Uterus (tissue), 2 donors: ENCODE measurements at regions not wholly inside any gene's neighbourhood (a gene's known extent, or its start where the extent isn't known, plus 50 kb on each side); places are given as distances from the start of the nearest gene placed in this dataset.

Experiments used
- POLR2A ChIP-seq, 2 donors: fragments of 450-650 bp; IDR thresholded peaks; one replicate each; pipeline ENCODE4 v1.6.1; 2016; ENCODE audit warnings: antibody characterized with exemption in 2 of 2, mild to moderate bottlenecking in 1 of 2, moderate library complexity in 1 of 2
- TF ChIP-seq, protein P1 (sequence below), 4 experiments: fragments of 200-600 bp in 2 of 4; fragments of 450-650 bp in 2 of 4; sonication (generic) in 2 of 4; IDR thresholded peaks; one replicate each; pipeline ENCODE4 v1.5.1; 2016 to 2019; ENCODE audit warnings: antibody characterized with exemption in 4 of 4, mild to moderate bottlenecking in 2 of 4, moderate library complexity in 1 of 4

DNA sequence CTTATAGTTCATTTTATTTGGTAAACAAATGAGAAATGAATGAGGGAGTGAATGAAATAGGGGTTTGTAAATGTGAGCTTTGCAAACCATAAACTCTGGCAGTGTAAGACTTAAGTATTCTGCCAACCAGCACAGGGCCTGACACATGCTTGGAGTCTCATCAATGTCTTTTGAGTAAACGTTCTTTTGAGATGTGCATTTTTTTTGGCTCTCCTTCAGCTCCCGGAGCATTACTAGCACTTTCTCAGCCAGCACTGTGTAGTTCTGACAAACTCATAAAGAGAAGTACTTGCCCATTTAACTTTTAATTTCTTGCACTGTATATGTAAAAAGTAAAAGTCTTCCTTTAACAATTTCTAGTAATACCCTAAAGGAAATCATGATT is 245.3 kb downstream of the HS3ST1 start:
- TF ChIP-seq, protein P1, sequence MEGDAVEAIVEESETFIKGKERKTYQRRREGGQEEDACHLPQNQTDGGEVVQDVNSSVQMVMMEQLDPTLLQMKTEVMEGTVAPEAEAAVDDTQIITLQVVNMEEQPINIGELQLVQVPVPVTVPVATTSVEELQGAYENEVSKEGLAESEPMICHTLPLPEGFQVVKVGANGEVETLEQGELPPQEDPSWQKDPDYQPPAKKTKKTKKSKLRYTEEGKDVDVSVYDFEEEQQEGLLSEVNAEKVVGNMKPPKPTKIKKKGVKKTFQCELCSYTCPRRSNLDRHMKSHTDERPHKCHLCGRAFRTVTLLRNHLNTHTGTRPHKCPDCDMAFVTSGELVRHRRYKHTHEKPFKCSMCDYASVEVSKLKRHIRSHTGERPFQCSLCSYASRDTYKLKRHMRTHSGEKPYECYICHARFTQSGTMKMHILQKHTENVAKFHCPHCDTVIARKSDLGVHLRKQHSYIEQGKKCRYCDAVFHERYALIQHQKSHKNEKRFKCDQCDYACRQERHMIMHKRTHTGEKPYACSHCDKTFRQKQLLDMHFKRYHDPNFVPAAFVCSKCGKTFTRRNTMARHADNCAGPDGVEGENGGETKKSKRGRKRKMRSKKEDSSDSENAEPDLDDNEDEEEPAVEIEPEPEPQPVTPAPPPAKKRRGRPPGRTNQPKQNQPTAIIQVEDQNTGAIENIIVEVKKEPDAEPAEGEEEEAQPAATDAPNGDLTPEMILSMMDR (IDR thresholded peaks at IDR 0.05): no peak
- TF ChIP-seq POLR2A (IDR thresholded peaks at IDR 0.05): no peak
